Liver (tissue), 3 donors: ENCODE measurements at regions not wholly inside any gene's neighbourhood (a gene's known extent, or its start where the extent isn't known, plus 50 kb on each side); places are given as distances from the start of the nearest gene placed in this dataset.

ENCODE experiments used
- RAD21 ChIP-seq, 2 donors: IDR thresholded peaks; 2 replicates each; pipeline ENCODE4 v1.6.1; 2016; ENCODE audit warnings: antibody characterized with exemption in 2 of 2, mild to moderate bottlenecking in 2 of 2
- TF ChIP-seq, protein P1 (sequence below): fragments of 150-350 bp; IDR thresholded peaks from 2 replicates; pipeline ENCODE4 v1.5.1; 2017; ENCODE audit warnings: improper control_type of control experiment, low read depth, low read length; ENCODE audit not compliant: missing input control
- TF ChIP-seq, protein P2 (sequence below): IDR thresholded peaks from 2 replicates; pipeline ENCODE4 v1.6.1; 2016; ENCODE audit warnings: antibody characterized with exemption
- TF ChIP-seq, protein P3 (sequence below): IDR thresholded peaks from 2 replicates; pipeline ENCODE4 v1.6.1; 2016; ENCODE audit warnings: antibody characterized with exemption
- donor health status: healthy.
- donor health status: healthy.

DNA sequence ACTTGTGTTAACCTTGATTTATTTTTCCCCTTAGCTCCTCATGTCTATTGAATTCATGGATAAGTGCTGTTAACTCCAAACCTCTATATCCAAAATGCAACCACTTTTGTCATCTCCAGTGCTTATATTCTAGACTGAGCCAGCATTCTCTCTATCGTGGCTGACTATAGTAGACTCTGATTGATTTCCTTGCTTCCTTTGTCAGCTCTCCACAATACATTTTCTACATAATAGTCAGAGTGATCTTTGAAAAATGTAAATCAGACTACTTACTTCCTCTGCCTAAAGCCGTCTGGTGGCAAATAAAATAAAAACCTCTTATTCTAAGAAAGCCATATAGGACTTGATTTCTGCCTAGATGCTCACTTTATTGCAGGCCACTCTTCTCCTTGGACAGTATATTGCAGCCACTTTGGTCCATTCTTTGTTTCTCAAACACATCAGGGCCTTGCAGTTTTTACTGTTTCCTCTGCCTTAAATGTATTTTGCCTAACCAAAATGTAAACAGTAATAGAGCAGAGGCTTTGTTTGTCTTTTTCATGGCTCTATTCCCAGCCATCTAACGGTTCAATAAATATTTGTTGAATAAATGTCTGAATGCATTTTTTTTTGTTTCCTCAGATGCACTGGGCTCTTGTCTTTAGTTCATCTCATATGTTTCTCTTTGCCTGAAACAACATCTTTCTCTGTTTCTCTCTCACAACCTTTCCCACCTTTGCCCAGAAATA is 243.6 kb upstream of the CSNK1A1L start:
- TF ChIP-seq, protein P1, sequence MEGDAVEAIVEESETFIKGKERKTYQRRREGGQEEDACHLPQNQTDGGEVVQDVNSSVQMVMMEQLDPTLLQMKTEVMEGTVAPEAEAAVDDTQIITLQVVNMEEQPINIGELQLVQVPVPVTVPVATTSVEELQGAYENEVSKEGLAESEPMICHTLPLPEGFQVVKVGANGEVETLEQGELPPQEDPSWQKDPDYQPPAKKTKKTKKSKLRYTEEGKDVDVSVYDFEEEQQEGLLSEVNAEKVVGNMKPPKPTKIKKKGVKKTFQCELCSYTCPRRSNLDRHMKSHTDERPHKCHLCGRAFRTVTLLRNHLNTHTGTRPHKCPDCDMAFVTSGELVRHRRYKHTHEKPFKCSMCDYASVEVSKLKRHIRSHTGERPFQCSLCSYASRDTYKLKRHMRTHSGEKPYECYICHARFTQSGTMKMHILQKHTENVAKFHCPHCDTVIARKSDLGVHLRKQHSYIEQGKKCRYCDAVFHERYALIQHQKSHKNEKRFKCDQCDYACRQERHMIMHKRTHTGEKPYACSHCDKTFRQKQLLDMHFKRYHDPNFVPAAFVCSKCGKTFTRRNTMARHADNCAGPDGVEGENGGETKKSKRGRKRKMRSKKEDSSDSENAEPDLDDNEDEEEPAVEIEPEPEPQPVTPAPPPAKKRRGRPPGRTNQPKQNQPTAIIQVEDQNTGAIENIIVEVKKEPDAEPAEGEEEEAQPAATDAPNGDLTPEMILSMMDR = no peak
- TF ChIP-seq RAD21 (IDR thresholded peaks at IDR 0.05) = no peak
- TF ChIP-seq, protein P2, sequence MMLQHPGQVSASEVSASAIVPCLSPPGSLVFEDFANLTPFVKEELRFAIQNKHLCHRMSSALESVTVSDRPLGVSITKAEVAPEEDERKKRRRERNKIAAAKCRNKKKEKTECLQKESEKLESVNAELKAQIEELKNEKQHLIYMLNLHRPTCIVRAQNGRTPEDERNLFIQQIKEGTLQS = no peak
- TF ChIP-seq, protein P3, sequence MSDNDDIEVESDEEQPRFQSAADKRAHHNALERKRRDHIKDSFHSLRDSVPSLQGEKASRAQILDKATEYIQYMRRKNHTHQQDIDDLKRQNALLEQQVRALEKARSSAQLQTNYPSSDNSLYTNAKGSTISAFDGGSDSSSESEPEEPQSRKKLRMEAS = no peak
